Tibial artery (tissue), 4 donors: ENCODE measurements at regions not wholly inside any gene's neighbourhood (a gene's known extent, or its start where the extent isn't known, plus 50 kb on each side); places are given as distances from the start of the nearest gene placed in this dataset.

Experiments used
- DNase-seq, 2 donors: peaks; one replicate each; pipeline ENCODE4 v3.0.0-alpha.2; 2019
- H3K27ac ChIP-seq, 2 donors: fragments of 200-600 bp; sonication (generic) in 1 of 2; 1 replicate in 1 of 2; 2 replicates in 1 of 2; pipeline ENCODE4 v1.5.1; 2018 to 2019; ENCODE audit warnings: mild to moderate bottlenecking in 1 of 2
- H3K27me3 ChIP-seq, 2 donors: fragments of 200-600 bp; sonication (generic) in 1 of 2; one replicate each; pipeline versions ENCODE4 v1.5.1 to v1.6.0; 2016 to 2019
- H3K36me3 ChIP-seq, 3 donors: fragments of 200-600 bp; sonication (generic) in 2 of 3; one replicate each; pipeline ENCODE4 v1.5.1; 2016 to 2019; ENCODE audit warnings: mild to moderate bottlenecking in 2 of 3
- H3K4me1 ChIP-seq, 4 donors: fragments of 200-600 bp; sonication (generic) in 2 of 4; 1 replicate in 3 of 4; 2 replicates in 1 of 4; pipeline ENCODE4 v1.5.1; 2016 to 2019
- H3K4me3 ChIP-seq, 2 donors: fragments of 200-600 bp; sonication (generic) in 1 of 2; 1 replicate in 1 of 2; 2 replicates in 1 of 2; pipeline ENCODE4 v1.5.1; 2018 to 2019; ENCODE audit warnings: mild to moderate bottlenecking in 2 of 2
- H3K9me3 ChIP-seq, 3 donors: fragments of 200-600 bp; sonication (generic) in 1 of 3; one replicate each; pipeline ENCODE4 v1.5.1; 2016 to 2019
- intact Hi-C: fragments of 100-400 bp; cut with DNase I; formaldehyde crosslinking; loops from one replicate; pipeline ENCODE4 v1.15.0; 2023; ENCODE audit warnings: low total_unique reads
- TF ChIP-seq, protein P1 (sequence below), 2 experiments: fragments of 200-600 bp in 1 of 2; fragments of 450-650 bp in 1 of 2; IDR thresholded peaks; one replicate each; pipeline ENCODE4 v1.5.1; 2017 to 2019; ENCODE audit warnings: antibody characterized with exemption in 2 of 2, mild to moderate bottlenecking in 1 of 2, moderate library complexity in 1 of 2

DNA sequence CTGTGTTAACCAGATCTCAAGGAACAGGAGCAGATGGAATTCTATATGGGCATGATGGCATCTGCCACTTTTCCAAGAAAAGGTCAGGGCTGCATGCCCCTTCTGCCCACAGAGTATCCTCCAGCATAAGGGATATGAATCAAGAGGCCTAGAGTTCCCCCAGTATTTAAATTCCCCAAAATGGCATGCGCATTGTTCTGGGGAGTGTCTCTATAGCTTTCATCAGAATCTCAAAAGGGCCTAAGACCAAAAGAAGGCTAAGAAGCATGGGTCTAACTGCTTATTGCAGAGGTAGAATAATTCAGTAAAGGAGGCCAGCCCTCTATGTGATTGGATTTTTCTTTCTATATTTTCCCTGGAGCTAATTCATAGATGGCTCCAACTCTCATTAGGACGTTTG lies 114.2 kb upstream of the SPIN1 start:
- no peaks in the 10 kb centered on the region for H3K27me3 ChIP-seq
- intact Hi-C loops = no loop called here
- H3K4me3 ChIP-seq = no peak overlapping the region
- TF ChIP-seq, protein P1, sequence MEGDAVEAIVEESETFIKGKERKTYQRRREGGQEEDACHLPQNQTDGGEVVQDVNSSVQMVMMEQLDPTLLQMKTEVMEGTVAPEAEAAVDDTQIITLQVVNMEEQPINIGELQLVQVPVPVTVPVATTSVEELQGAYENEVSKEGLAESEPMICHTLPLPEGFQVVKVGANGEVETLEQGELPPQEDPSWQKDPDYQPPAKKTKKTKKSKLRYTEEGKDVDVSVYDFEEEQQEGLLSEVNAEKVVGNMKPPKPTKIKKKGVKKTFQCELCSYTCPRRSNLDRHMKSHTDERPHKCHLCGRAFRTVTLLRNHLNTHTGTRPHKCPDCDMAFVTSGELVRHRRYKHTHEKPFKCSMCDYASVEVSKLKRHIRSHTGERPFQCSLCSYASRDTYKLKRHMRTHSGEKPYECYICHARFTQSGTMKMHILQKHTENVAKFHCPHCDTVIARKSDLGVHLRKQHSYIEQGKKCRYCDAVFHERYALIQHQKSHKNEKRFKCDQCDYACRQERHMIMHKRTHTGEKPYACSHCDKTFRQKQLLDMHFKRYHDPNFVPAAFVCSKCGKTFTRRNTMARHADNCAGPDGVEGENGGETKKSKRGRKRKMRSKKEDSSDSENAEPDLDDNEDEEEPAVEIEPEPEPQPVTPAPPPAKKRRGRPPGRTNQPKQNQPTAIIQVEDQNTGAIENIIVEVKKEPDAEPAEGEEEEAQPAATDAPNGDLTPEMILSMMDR (IDR thresholded peaks at IDR 0.05) = no peak
- no peaks in the 10 kb centered on the region for H3K36me3 ChIP-seq
- no peak overlapping the region for H3K27ac ChIP-seq
- H3K9me3 ChIP-seq = no peaks in the 10 kb centered on the region
- no peak for DNase-seq
- no peaks in the 10 kb centered on the region for H3K4me1 ChIP-seq

DNA sequence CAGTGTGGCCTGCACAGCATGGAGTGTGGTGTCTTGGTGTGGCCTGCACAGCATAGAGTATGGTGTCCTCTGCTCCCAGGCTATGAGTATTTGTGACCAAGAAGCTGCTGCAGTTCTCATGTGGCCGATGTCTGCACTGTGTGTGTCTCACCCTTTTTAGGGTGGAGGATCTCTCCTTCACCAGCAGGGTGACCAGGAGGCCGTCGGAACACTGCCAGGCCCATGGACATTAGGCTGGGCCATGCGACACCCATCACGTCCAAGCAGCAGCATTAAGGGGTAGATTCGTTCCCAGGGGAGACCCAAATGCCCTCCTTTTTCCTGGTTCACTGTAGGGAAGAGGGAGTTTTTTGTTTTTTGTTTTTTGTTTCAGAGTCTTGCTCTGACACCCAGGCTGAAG lies 115.3 kb upstream of the SPIN1 start:
- Histone ChIP-seq H3K27ac (no peak overlapping the region), H3K36me3 (no peaks in the 10 kb centered on the region), H3K27me3 (no peaks in the 10 kb centered on the region), H3K4me1 (no peaks in the 10 kb centered on the region), H3K4me3 (no peak overlapping the region), H3K9me3 (no peaks in the 10 kb centered on the region)
- intact Hi-C loops = no loop called here
- TF ChIP-seq, protein P1 (IDR thresholded peaks at IDR 0.05) = no peak
- no peak for DNase-seq

DNA sequence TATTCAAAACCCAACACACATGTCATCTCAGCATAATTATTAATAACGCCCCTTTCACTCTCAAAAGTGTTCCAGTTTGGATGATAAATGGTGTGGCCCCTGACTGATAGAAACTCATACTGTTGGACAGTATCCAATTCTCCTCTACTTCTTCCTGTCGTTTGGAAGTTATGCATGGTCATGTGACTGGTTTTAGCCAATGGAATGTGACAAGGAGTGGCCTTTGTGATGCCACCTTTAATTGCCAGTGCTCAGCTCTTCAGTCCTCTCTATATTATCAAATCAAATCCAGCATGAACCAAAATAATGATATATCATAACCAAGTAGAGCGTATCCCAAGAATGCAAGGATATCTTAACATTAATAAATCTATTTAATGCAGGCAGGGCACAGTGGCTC lies 117.8 kb upstream of the SPIN1 start:
- H3K27me3 ChIP-seq = no peaks in the 10 kb centered on the region
- H3K9me3 ChIP-seq = no peaks in the 10 kb centered on the region
- no peak overlapping the region for H3K27ac ChIP-seq
- intact Hi-C loops = no loop called here
- TF ChIP-seq, protein P1 (IDR thresholded peaks at IDR 0.05) = no peak
- no peaks in the 10 kb centered on the region for H3K4me1 ChIP-seq
- no peak for DNase-seq
- no peak overlapping the region for H3K4me3 ChIP-seq
- H3K36me3 ChIP-seq = no peaks in the 10 kb centered on the region

DNA sequence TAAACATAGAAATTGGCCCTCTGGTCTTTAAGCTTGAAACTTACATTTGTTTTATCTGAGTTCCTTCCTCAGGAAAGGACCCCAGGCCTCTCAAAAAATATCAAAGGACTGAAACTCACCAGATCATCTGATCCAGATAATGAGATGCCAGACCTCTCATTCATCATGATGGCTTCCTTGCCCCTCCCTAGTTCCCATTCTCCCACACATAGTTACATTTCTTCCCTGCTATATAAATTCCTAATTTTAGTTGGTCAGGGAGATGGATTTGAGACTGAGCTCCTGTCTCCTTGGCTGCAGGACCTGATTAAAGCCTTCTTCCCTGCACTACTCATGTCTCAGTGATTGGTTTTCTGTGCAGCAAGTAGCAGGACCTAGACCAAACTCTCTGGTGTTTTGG lies 119.4 kb upstream of the SPIN1 start:
- H3K4me1 ChIP-seq = no peaks in the 10 kb centered on the region
- intact Hi-C loops = no loop called here

DNA sequence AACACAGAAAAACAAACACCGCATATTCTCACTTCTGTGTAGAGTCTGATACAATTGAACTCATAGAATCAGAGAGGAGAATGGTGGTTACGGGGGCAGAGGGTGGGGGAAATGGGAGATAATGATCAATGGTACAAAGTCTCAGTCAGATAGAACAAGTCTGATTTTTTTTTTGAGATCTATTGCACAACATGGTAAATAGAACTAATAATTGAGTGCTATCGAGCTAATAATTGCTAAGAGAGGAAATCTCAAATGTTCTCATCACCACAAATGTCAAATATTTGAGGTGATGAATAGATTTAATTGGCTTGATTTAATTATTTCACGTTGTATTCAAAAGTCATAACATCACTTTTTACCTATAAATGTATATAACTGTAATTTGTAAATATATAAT lies 121.0 kb upstream of the SPIN1 start:
- Histone ChIP-seq H3K27me3 (no peaks in the 10 kb centered on the region), H3K9me3 (no peaks in the 10 kb centered on the region), H3K27ac (no peak overlapping the region), H3K36me3 (no peaks in the 10 kb centered on the region), H3K4me3 (no peak overlapping the region), H3K4me1 (no peaks in the 10 kb centered on the region)
- TF ChIP-seq, protein P1 (IDR thresholded peaks at IDR 0.05) = no peak
- no peak for DNase-seq
- intact Hi-C loops = no loop called here

More for the DNA sequence above, 119.4 kb upstream of the SPIN1 start:
- no peak overlapping the region for H3K4me3 ChIP-seq
- no peaks in the 10 kb centered on the region for H3K27me3 ChIP-seq
- H3K27ac ChIP-seq = no peak overlapping the region
- no peaks in the 10 kb centered on the region for H3K9me3 ChIP-seq
- TF ChIP-seq, protein P1 (IDR thresholded peaks at IDR 0.05) = no peak
- no peak for DNase-seq
- no peaks in the 10 kb centered on the region for H3K36me3 ChIP-seq

DNA sequence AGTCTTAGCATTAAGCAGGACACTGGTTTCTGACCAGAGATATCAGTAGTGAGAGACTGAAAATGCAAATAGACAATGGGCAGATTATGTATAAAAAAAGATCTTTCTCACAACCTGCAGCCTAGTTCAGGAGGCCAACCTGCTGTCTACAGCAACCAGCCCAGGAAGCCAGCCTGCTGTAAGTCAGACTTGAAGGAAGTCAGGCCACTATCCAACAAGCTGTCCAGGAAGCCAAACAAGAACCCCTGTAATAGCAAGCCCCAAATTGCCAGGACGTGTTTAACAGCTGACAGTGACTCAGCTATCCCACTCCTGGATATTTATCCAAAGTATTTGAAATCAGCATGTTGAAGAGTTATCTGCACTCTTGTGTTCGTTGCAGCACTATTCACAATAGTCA lies 121.8 kb upstream of the SPIN1 start:
- no peak for DNase-seq
- intact Hi-C loops = no loop called here
- H3K9me3 ChIP-seq = no peaks in the 10 kb centered on the region
- H3K4me3 ChIP-seq = no peak overlapping the region
- H3K27me3 ChIP-seq = no peaks in the 10 kb centered on the region
- no peaks in the 10 kb centered on the region for H3K4me1 ChIP-seq
- H3K27ac ChIP-seq = no peak overlapping the region
- no peaks in the 10 kb centered on the region for H3K36me3 ChIP-seq
- TF ChIP-seq, protein P1 (IDR thresholded peaks at IDR 0.05) = no peak
